Mesendoderm (in vitro differentiated cells): ENCODE measurements at regions not wholly inside any gene's neighbourhood (a gene's known extent, or its start where the extent isn't known, plus 50 kb on each side); places are given as distances from the start of the nearest gene placed in this dataset.

Source experiments
- DNase-seq: peaks from one replicate; pipeline ENCODE4 v3.0.0; 2013
- H2AK5ac ChIP-seq: 2 replicates; pipeline ENCODE4 v1.6.1; 2013; ENCODE audit warnings: low read length, inconsistent platforms
- H2BK120ac ChIP-seq: 2 replicates; pipeline ENCODE4 v1.6.1; 2013; ENCODE audit warnings: low read depth, mild to moderate bottlenecking, low read length, moderate library complexity, mixed read lengths
- H2BK15ac ChIP-seq: replicated peaks from 2 replicates; pipeline ENCODE4 v1.6.1; 2013; ENCODE audit warnings: low read depth, mild to moderate bottlenecking, moderate library complexity
- H2BK5ac ChIP-seq: 2 replicates; pipeline ENCODE4 v1.6.1; 2013; ENCODE audit warnings: low read length, inconsistent platforms
- H3K18ac ChIP-seq: 2 replicates; pipeline ENCODE4 v1.6.1; 2013; ENCODE audit warnings: mild to moderate bottlenecking, low read length, mixed read lengths
- H3K23ac ChIP-seq: one replicate; pipeline ENCODE4 v1.6.1; 2013; ENCODE audit warnings: low read length
- H3K27ac ChIP-seq: 2 replicates; pipeline ENCODE4 v1.5.1; 2013; ENCODE audit warnings: low read depth, mild to moderate bottlenecking, inconsistent platforms, low read length, moderate library complexity
- H3K27me3 ChIP-seq: 2 replicates; pipeline ENCODE4 v1.6.1; 2013; ENCODE audit warnings: low read length, control low read depth, mild to moderate bottlenecking, inconsistent platforms; ENCODE audit not compliant: insufficient read depth, poor library complexity
- H3K36me3 ChIP-seq: 2 replicates; pipeline ENCODE4 v1.6.1; 2013; ENCODE audit warnings: low read length, inconsistent platforms; ENCODE audit not compliant: control insufficient read depth, insufficient read depth
- H3K4ac ChIP-seq: one replicate; pipeline ENCODE4 v1.6.1; 2013; ENCODE audit warnings: low read depth, mild to moderate bottlenecking, low read length, moderate library complexity
- H3K4me1 ChIP-seq: 2 replicates; pipeline ENCODE4 v1.6.1; 2013; ENCODE audit warnings: low read depth, low read length, inconsistent platforms; ENCODE audit not compliant: control insufficient read depth
- H3K4me2 ChIP-seq: 2 replicates; pipeline ENCODE4 v1.6.1; 2013; ENCODE audit warnings: low read length
- H3K4me3 ChIP-seq: 2 replicates; pipeline ENCODE4 v1.5.1; 2013; ENCODE audit warnings: mild to moderate bottlenecking, low read length
- H3K56ac ChIP-seq: one replicate; pipeline ENCODE4 v1.6.1; 2013; ENCODE audit warnings: low read length
- H3K79me1 ChIP-seq: 2 replicates; pipeline ENCODE4 v1.6.1; 2013; ENCODE audit warnings: low read length, inconsistent platforms
- H3K79me2 ChIP-seq: 2 replicates; pipeline ENCODE4 v1.6.1; 2013; ENCODE audit warnings: mild to moderate bottlenecking, low read length; ENCODE audit not compliant: control insufficient read depth, insufficient read depth
- H3K9ac ChIP-seq: 2 replicates; pipeline ENCODE4 v1.6.1; 2013; ENCODE audit warnings: low read length, inconsistent platforms
- H4K5ac ChIP-seq: one replicate; pipeline ENCODE4 v1.6.1; 2013; ENCODE audit warnings: low read length
- H4K8ac ChIP-seq: one replicate; pipeline ENCODE4 v1.6.1; 2013; ENCODE audit warnings: low read depth, mild to moderate bottlenecking, control low read depth, low read length, moderate library complexity
- WGBS: extraction: QIAGEN DNeasy Blood & Tissue Kit; methylation state at CpG from one replicate; pipeline ENCODE4 v1.1.7; 2013; ENCODE audit warnings: low lambda C conversion rate, missing lambda C conversion rate; ENCODE audit not compliant: insufficient coverage; ENCODE audit errors: extremely low coverage; 5-methylcytosine and 5-hydroxymethylcytosine counted together

- no peaks in the 10 kb centered on the region for H3K79me1 ChIP-seq
- no CpG with 5 or more reads among the region's 2 CpGs for WGBS
These were observed 83.8 kb upstream of the ACVR2A start for GRCh38 chr2:147760984-147761383.

GRCh38 chr2:147759536-147759935 lies 85.3 kb upstream of the ACVR2A start:
- Histone ChIP-seq H2BK5ac (no peak overlapping the region), H2AK5ac (no peak overlapping the region), H4K8ac (no peak overlapping the region), H3K4me1 (no peaks in the 10 kb centered on the region), H4K5ac (no peak overlapping the region), H3K9ac (no peak overlapping the region), H3K79me1 (no peaks in the 10 kb centered on the region), H3K79me2 (no peaks in the 10 kb centered on the region), H3K18ac (no peak overlapping the region), H3K56ac (no peak overlapping the region), H3K23ac (no peak overlapping the region), H3K36me3 (no peaks in the 10 kb centered on the region), H3K27me3 (no peaks in the 10 kb centered on the region), H3K4ac (no peak overlapping the region), H2BK15ac (peak overlapping the region; percentile 57), H2BK120ac (no peak overlapping the region), H3K4me3 (no peak overlapping the region), H3K27ac (no peak overlapping the region), H3K4me2 (no peak overlapping the region)
- WGBS = no CpG with 5 or more reads among the region's 3 CpGs
- DNase-seq = no peak

More at GRCh38 chr2:147760984-147761383, 83.8 kb upstream of the ACVR2A start:
- Histone ChIP-seq H3K4me2 (no peak overlapping the region), H4K8ac (no peak overlapping the region), H3K23ac (no peak overlapping the region), H3K18ac (no peak overlapping the region), H2BK15ac (no peak overlapping the region), H2AK5ac (no peak overlapping the region), H3K79me2 (no peaks in the 10 kb centered on the region), H3K27me3 (no peaks in the 10 kb centered on the region), H3K9ac (no peak overlapping the region), H3K56ac (no peak overlapping the region), H3K4ac (no peak overlapping the region), H4K5ac (no peak overlapping the region), H2BK5ac (no peak overlapping the region), H3K4me1 (no peaks in the 10 kb centered on the region), H2BK120ac (no peak overlapping the region), H3K27ac (no peak overlapping the region), H3K4me3 (no peak overlapping the region), H3K36me3 (no peaks in the 10 kb centered on the region)
- peak; percentile 22 for DNase-seq

- Histone ChIP-seq H3K79me2 (no peaks in the 10 kb centered on the region), H3K4me2 (no peak overlapping the region), H2BK5ac (no peak overlapping the region), H3K56ac (no peak overlapping the region), H3K4me1 (no peaks in the 10 kb centered on the region), H3K18ac (no peak overlapping the region), H3K4me3 (no peak overlapping the region), H3K9ac (no peak overlapping the region), H4K5ac (no peak overlapping the region), H3K23ac (no peak overlapping the region), H2BK15ac (no peak overlapping the region), H3K36me3 (no peaks in the 10 kb centered on the region), H3K27ac (no peak overlapping the region), H2AK5ac (no peak overlapping the region), H3K4ac (no peak overlapping the region), H4K8ac (no peak overlapping the region), H3K27me3 (no peaks in the 10 kb centered on the region), H2BK120ac (no peak overlapping the region), H3K79me1 (no peaks in the 10 kb centered on the region)
- DNase-seq = no peak
- WGBS = no CpG with 5 or more reads among the region's 2 CpGs
These were observed 86.0 kb upstream of the ACVR2A start for GRCh38 chr2:147758821-147759220.

GRCh38 chr2:147756069-147756468 lies 88.8 kb upstream of the ACVR2A start:
- no peak overlapping the region for H3K23ac ChIP-seq
- no peak overlapping the region for H3K4me3 ChIP-seq
- no peak overlapping the region for H2AK5ac ChIP-seq
- no peak overlapping the region for H4K8ac ChIP-seq
- no peaks in the 10 kb centered on the region for H3K27me3 ChIP-seq
- H3K4me1 ChIP-seq = no peaks in the 10 kb centered on the region
- H4K5ac ChIP-seq = no peak overlapping the region
- H3K18ac ChIP-seq = no peak overlapping the region
- H2BK15ac ChIP-seq = no peak overlapping the region
- no peaks in the 10 kb centered on the region for H3K79me1 ChIP-seq
- no peak overlapping the region for H3K9ac ChIP-seq
- H3K4me2 ChIP-seq = no peak overlapping the region
- WGBS = no CpG with 5 or more reads among the region's 2 CpGs
- H3K4ac ChIP-seq = no peak overlapping the region
- no peak overlapping the region for H3K27ac ChIP-seq
- H3K79me2 ChIP-seq = no peaks in the 10 kb centered on the region
- DNase-seq = no peak
- no peak overlapping the region for H3K56ac ChIP-seq
- no peak overlapping the region for H2BK5ac ChIP-seq
- H3K36me3 ChIP-seq = no peaks in the 10 kb centered on the region
- H2BK120ac ChIP-seq = no peak overlapping the region

- Histone ChIP-seq H3K23ac (no peak overlapping the region), H3K4me1 (peaks cover 11% of the 10 kb centered on the region), H2AK5ac (no peak overlapping the region), H4K8ac (no peak overlapping the region), H3K79me2 (no peaks in the 10 kb centered on the region), H3K56ac (no peak overlapping the region), H3K4me3 (no peak overlapping the region), H4K5ac (no peak overlapping the region), H3K27ac (no peak overlapping the region), H3K27me3 (no peaks in the 10 kb centered on the region), H2BK120ac (no peak overlapping the region), H3K36me3 (no peaks in the 10 kb centered on the region), H3K79me1 (no peaks in the 10 kb centered on the region), H3K9ac (no peak overlapping the region), H2BK5ac (no peak overlapping the region), H2BK15ac (peak overlapping the region; percentile 92), H3K4ac (no peak overlapping the region), H3K4me2 (no peak overlapping the region), H3K18ac (no peak overlapping the region)
- no CpG with 5 or more reads among the region's 2 CpGs for WGBS
- no peak for DNase-seq
These were observed 104.5 kb upstream of the ACVR2A start for GRCh38 chr2:147740211-147740927.

- no CpG with 5 or more reads among the region's 3 CpGs for WGBS
- Histone ChIP-seq H4K8ac (no peak overlapping the region), H3K79me2 (no peaks in the 10 kb centered on the region), H3K36me3 (no peaks in the 10 kb centered on the region), H3K23ac (no peak overlapping the region), H4K5ac (no peak overlapping the region), H3K79me1 (no peaks in the 10 kb centered on the region), H3K56ac (no peak overlapping the region), H3K18ac (no peak overlapping the region), H2BK15ac (no peak overlapping the region), H3K27ac (no peak overlapping the region), H2BK120ac (no peak overlapping the region), H3K4me2 (no peak overlapping the region), H3K9ac (no peak overlapping the region), H3K4ac (no peak overlapping the region), H3K4me3 (no peak overlapping the region), H2BK5ac (no peak overlapping the region), H3K4me1 (peaks cover 11% of the 10 kb centered on the region), H2AK5ac (no peak overlapping the region), H3K27me3 (no peaks in the 10 kb centered on the region)
- peak; percentile 82 for DNase-seq
These were observed 105.3 kb upstream of the ACVR2A start for GRCh38 chr2:147739508-147739907.
